H9 (cell line): ENCODE measurements at regions not wholly inside any gene's neighbourhood (a gene's known extent, or its start where the extent isn't known, plus 50 kb on each side); places are given as distances from the start of the nearest gene placed in this dataset.

ENCODE experiments used
- DNase-seq: peaks from one replicate; pipeline ENCODE4 v3.0.0-alpha.2; 2017
- H2AFZ ChIP-seq: one replicate; pipeline ENCODE4 v1.6.1; 2013; ENCODE audit warnings: mild to moderate bottlenecking, low read length, control low read depth, moderate library complexity
- H2AK5ac ChIP-seq: 2 replicates; pipeline ENCODE4 v1.6.1; 2013; ENCODE audit warnings: low read length, control low read depth, mixed read lengths; ENCODE audit not compliant: insufficient read length
- H2BK120ac ChIP-seq: one replicate; pipeline ENCODE4 v1.6.1; 2013; ENCODE audit warnings: low read depth, mild to moderate bottlenecking, low read length, control low read depth, inconsistent platforms; ENCODE audit not compliant: poor library complexity, severe bottlenecking
- H2BK12ac ChIP-seq: 2 replicates; pipeline ENCODE4 v1.6.1; 2013; ENCODE audit warnings: low read length, control low read depth, mixed read lengths, low read depth; ENCODE audit not compliant: insufficient read length
- H2BK15ac ChIP-seq: 2 replicates; pipeline ENCODE4 v1.6.1; 2013; ENCODE audit warnings: low read depth, low read length, control low read depth
- H2BK20ac ChIP-seq: one replicate; pipeline ENCODE4 v1.6.1; 2013; ENCODE audit warnings: low read depth, mild to moderate bottlenecking, low read length, control low read depth, inconsistent platforms; ENCODE audit not compliant: poor library complexity, severe bottlenecking
- H2BK5ac ChIP-seq: 2 replicates; pipeline ENCODE4 v1.6.1; 2013; ENCODE audit warnings: low read length, control low read depth, mixed read lengths; ENCODE audit not compliant: insufficient read length
- H3K14ac ChIP-seq: 2 replicates; pipeline ENCODE4 v1.6.1; 2013; ENCODE audit warnings: low read length, control low read depth; ENCODE audit not compliant: insufficient read depth
- H3K18ac ChIP-seq: 2 replicates; pipeline ENCODE4 v1.6.1; 2013; ENCODE audit warnings: low read depth, mild to moderate bottlenecking, mixed read lengths, low read length, control low read depth; ENCODE audit not compliant: insufficient read length
- H3K23ac ChIP-seq: 2 replicates; pipeline ENCODE4 v1.6.1; 2013; ENCODE audit warnings: low read length, control low read depth, mixed read lengths, low read depth; ENCODE audit not compliant: insufficient read length
- H3K23me2 ChIP-seq: 2 replicates; pipeline ENCODE4 v1.6.1; 2013; ENCODE audit warnings: low read depth, mild to moderate bottlenecking, mixed read lengths, low read length, control low read depth; ENCODE audit not compliant: insufficient read length, poor library complexity, severe bottlenecking
- H3K27ac ChIP-seq: 2 replicates; pipeline ENCODE4 v1.5.1; 2013; ENCODE audit warnings: low read length, control low read depth, mixed read lengths, low read depth; ENCODE audit not compliant: insufficient read length
- H3K27me3 ChIP-seq: 2 replicates; pipeline ENCODE4 v1.6.1; 2013; ENCODE audit warnings: low read length, control low read depth, inconsistent platforms; ENCODE audit not compliant: insufficient read depth
- H3K4ac ChIP-seq: 2 replicates; pipeline ENCODE4 v1.6.1; 2013; ENCODE audit warnings: low read depth, mild to moderate bottlenecking, control low read depth, inconsistent platforms, low read length, moderate library complexity
- H3K4me1 ChIP-seq: 2 replicates; pipeline ENCODE4 v1.6.1; 2013; ENCODE audit warnings: low read length, control low read depth, inconsistent platforms; ENCODE audit not compliant: insufficient read depth
- H3K4me2 ChIP-seq: 2 replicates; pipeline ENCODE4 v1.6.1; 2013; ENCODE audit warnings: low read length, control low read depth, mixed read lengths; ENCODE audit not compliant: insufficient read length, insufficient read depth
- H3K56ac ChIP-seq: 2 replicates; pipeline ENCODE4 v1.6.1; 2013; ENCODE audit warnings: low read depth, mild to moderate bottlenecking, mixed read lengths, low read length, control low read depth; ENCODE audit not compliant: insufficient read length
- H3K79me1 ChIP-seq: 2 replicates; pipeline ENCODE4 v1.6.1; 2013; ENCODE audit warnings: low read depth, mild to moderate bottlenecking, moderate library complexity, low read length, control low read depth, inconsistent platforms; ENCODE audit not compliant: insufficient read depth, poor library complexity, severe bottlenecking
- H3K79me2 ChIP-seq: 2 replicates; pipeline ENCODE4 v1.6.1; 2013; ENCODE audit warnings: low read length, control low read depth, inconsistent platforms; ENCODE audit not compliant: insufficient read depth
- H3K9ac ChIP-seq: 2 replicates; pipeline ENCODE4 v1.6.1; 2013; ENCODE audit warnings: low read length, control low read depth, mixed read lengths; ENCODE audit not compliant: insufficient read length; ENCODE audit errors: extremely low read depth
- H3K9me3 ChIP-seq: one replicate; pipeline ENCODE4 v1.6.1; 2013; ENCODE audit warnings: low read depth, low read length, inconsistent platforms; ENCODE audit not compliant: control insufficient read depth
- H3T11ph ChIP-seq: one replicate; pipeline ENCODE4 v1.6.1; 2013; ENCODE audit warnings: mild to moderate bottlenecking, low read length, control low read depth, inconsistent platforms
- H4K20me1 ChIP-seq: one replicate; pipeline ENCODE4 v1.6.1; 2013; ENCODE audit not compliant: control insufficient read depth, insufficient read length, insufficient read depth
- H4K5ac ChIP-seq: 2 replicates; pipeline ENCODE4 v1.6.1; 2013; ENCODE audit warnings: low read depth, mild to moderate bottlenecking, mixed read lengths, low read length, control low read depth; ENCODE audit not compliant: insufficient read length
- H4K8ac ChIP-seq: replicated peaks from 2 replicates; pipeline ENCODE4 v1.6.1; 2013; ENCODE audit warnings: low read length, control low read depth, mixed read lengths, low read depth; ENCODE audit not compliant: insufficient read length
- H4K91ac ChIP-seq: 2 replicates; pipeline ENCODE4 v1.6.1; 2013; ENCODE audit warnings: low read depth, mild to moderate bottlenecking, moderate library complexity, mixed read lengths, low read length, control low read depth; ENCODE audit not compliant: insufficient read length
- H3K27ac Mint-ChIP-seq, 3 experiments: 2 replicates in 2 of 3; 3 replicates in 1 of 3; pipeline ENCODE4 v1.8.0; 2020 to 2021; ENCODE audit warnings: mixed read lengths in 3 of 3, mild to moderate bottlenecking in 1 of 3, moderate library complexity in 1 of 3
- H3K27me3 Mint-ChIP-seq: 2 replicates; pipeline ENCODE4 v1.8.0; 2021; ENCODE audit warnings: low read depth, mild to moderate bottlenecking, moderate library complexity, mixed read lengths
- H3K36me3 Mint-ChIP-seq, 3 experiments: 2 replicates in 2 of 3; 3 replicates in 1 of 3; pipeline ENCODE4 v1.8.0; 2020 to 2021; ENCODE audit warnings: low read depth in 3 of 3, mixed read lengths in 3 of 3; ENCODE audit not compliant: insufficient read depth in 1 of 3
- H3K4me1 Mint-ChIP-seq, 2 experiments: 2 replicates each; pipeline ENCODE4 v1.8.0; 2020; ENCODE audit warnings: mixed read lengths in 2 of 2
- H3K4me3 Mint-ChIP-seq, 2 experiments: 2 replicates in 1 of 2; 3 replicates in 1 of 2; pipeline ENCODE4 v1.8.0; 2020 to 2021; ENCODE audit warnings: mild to moderate bottlenecking in 2 of 2, mixed read lengths in 2 of 2, moderate library complexity in 1 of 2
- H3K9me3 Mint-ChIP-seq, 2 experiments: 2 replicates in 1 of 2; 3 replicates in 1 of 2; pipeline ENCODE4 v1.8.0; 2020; ENCODE audit warnings: mild to moderate bottlenecking in 2 of 2, mixed read lengths in 2 of 2, moderate library complexity in 1 of 2
- WGBS: extraction: QIAGEN DNeasy Blood & Tissue Kit; methylation state at CpG from one replicate; pipeline ENCODE4 v1.1.7; 2013; ENCODE audit warnings: missing lambda C conversion rate, low lambda C conversion rate, mixed read lengths; ENCODE audit not compliant: insufficient read length; ENCODE audit errors: extremely low coverage; 5-methylcytosine and 5-hydroxymethylcytosine counted together
- TF ChIP-seq, protein P1 (sequence below): fragments of 200-600 bp; sonication (generic); conservative IDR thresholded peaks from 3 replicates; pipeline ENCODE4 v1.8.0; 2021; ENCODE audit warnings: antibody characterized with exemption, mild to moderate bottlenecking

DNA sequence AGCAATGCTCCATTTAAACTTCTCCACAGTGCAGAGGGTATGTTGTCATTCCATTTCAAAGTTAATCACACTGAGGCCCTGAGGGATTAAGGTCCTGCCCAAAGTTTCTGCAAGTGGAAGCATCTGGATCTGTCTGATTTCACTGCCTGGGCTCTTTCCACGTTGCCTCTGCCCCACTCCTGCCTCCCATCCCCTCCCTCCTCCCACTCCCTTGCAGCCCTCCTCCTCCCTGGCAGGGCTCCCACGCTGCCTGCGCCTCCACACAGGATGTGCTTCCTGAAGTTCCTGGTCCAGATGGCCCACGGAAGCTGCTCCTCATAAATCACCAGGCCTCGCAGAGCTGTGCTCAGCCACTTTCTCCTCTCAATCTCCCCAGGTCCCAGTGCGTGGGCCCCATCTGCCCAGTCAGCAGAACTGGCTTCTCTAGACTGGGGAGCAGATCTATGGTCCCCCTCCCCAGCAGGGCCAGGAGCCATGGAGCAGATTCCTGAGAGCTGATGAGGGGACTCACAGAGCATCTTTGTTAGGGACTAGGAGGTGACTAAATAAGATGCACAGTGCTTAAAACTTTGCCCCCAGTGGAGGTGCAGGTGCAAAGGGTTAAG lies 65.4 kb upstream of the MAFB start:
- H4K20me1 ChIP-seq = no peaks in the 10 kb centered on the region
- TF ChIP-seq, protein P1, sequence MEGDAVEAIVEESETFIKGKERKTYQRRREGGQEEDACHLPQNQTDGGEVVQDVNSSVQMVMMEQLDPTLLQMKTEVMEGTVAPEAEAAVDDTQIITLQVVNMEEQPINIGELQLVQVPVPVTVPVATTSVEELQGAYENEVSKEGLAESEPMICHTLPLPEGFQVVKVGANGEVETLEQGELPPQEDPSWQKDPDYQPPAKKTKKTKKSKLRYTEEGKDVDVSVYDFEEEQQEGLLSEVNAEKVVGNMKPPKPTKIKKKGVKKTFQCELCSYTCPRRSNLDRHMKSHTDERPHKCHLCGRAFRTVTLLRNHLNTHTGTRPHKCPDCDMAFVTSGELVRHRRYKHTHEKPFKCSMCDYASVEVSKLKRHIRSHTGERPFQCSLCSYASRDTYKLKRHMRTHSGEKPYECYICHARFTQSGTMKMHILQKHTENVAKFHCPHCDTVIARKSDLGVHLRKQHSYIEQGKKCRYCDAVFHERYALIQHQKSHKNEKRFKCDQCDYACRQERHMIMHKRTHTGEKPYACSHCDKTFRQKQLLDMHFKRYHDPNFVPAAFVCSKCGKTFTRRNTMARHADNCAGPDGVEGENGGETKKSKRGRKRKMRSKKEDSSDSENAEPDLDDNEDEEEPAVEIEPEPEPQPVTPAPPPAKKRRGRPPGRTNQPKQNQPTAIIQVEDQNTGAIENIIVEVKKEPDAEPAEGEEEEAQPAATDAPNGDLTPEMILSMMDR = no peak
- H2BK15ac ChIP-seq = no peak overlapping the region
- no peak overlapping the region for H4K91ac ChIP-seq
- no peak overlapping the region for H2AFZ ChIP-seq
- no peak overlapping the region for H4K8ac ChIP-seq
- no peak overlapping the region for H3K18ac ChIP-seq
- H3K27ac Mint-ChIP-seq = no peak overlapping the region
- H4K5ac ChIP-seq = no peak overlapping the region
- H3K9ac ChIP-seq = no peak overlapping the region
- no peaks in the 10 kb centered on the region for H3K9me3 ChIP-seq
- H3K27me3 Mint-ChIP-seq = peaks cover 3% of the 10 kb centered on the region; the same call in 1 of the 2 replicates
- peaks cover 4% of the 10 kb centered on the region; the same call in 1 of the 2 replicates for H3K4me1 ChIP-seq
- DNase-seq = no peak
- H3K23me2 ChIP-seq = no peaks in the 10 kb centered on the region
- H3K27me3 ChIP-seq = no peaks in the 10 kb centered on the region
- no peak overlapping the region for H3K4me3 Mint-ChIP-seq
- no peaks in the 10 kb centered on the region for H3K79me1 ChIP-seq
- no peak overlapping the region for H3T11ph ChIP-seq
- H3K9me3 Mint-ChIP-seq = no peaks in the 10 kb centered on the region
- no peak overlapping the region for H3K4ac ChIP-seq
- no peak overlapping the region for H2BK20ac ChIP-seq
- H3K4me2 ChIP-seq = no peak overlapping the region
- H2BK5ac ChIP-seq = no peak overlapping the region
- no peaks in the 10 kb centered on the region for H3K36me3 Mint-ChIP-seq
- no peak overlapping the region for H3K23ac ChIP-seq
- H2BK12ac ChIP-seq = no peak overlapping the region
- H3K27ac ChIP-seq = no peak overlapping the region
- H3K14ac ChIP-seq = no peak overlapping the region
- H3K56ac ChIP-seq = no peak overlapping the region
- H2BK120ac ChIP-seq = no peak overlapping the region
- WGBS = no CpG with 5 or more reads among the region's 6 CpGs
- H3K79me2 ChIP-seq = no peaks in the 10 kb centered on the region
- no peak overlapping the region for H2AK5ac ChIP-seq
- peaks cover 12% of the 10 kb centered on the region in 2 experiments for H3K4me1 Mint-ChIP-seq
